GM20000 (cell line): ENCODE measurements at regions not wholly inside any gene's neighbourhood (a gene's known extent, or its start where the extent isn't known, plus 50 kb on each side); places are given as distances from the start of the nearest gene placed in this dataset.

Experiments used
- DNase-seq: peaks from one replicate; pipeline ENCODE4 v3.0.0; 2012; ENCODE audit warnings: low spot score
- TF ChIP-seq, protein P1 (sequence below): IDR thresholded peaks from 2 replicates; pipeline ENCODE4 v1.5.1; 2012; ENCODE audit warnings: mild to moderate bottlenecking, control low read depth; ENCODE audit errors: extremely low read depth, missing control alignments

DNA sequence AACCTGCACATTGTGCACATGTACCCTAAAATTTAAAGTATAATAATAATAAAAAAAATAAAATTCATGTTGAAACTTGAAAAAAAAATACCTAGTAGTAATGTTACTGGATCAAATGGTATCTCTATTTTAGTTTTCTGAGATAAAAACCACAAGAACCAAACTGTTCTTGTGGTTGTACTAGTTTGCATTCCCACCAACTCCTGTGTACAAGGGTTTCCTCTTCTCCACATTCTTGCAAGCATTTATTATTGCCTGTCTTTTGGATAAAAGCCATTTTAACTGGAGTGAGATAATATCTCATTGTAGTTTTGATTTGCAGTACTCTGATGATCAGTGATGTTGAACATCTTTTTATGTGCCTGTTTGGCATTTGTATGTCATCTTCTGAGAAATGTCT, 177.7 kb downstream of the KIF20B start:
- no peak for DNase-seq
- TF ChIP-seq, protein P1, sequence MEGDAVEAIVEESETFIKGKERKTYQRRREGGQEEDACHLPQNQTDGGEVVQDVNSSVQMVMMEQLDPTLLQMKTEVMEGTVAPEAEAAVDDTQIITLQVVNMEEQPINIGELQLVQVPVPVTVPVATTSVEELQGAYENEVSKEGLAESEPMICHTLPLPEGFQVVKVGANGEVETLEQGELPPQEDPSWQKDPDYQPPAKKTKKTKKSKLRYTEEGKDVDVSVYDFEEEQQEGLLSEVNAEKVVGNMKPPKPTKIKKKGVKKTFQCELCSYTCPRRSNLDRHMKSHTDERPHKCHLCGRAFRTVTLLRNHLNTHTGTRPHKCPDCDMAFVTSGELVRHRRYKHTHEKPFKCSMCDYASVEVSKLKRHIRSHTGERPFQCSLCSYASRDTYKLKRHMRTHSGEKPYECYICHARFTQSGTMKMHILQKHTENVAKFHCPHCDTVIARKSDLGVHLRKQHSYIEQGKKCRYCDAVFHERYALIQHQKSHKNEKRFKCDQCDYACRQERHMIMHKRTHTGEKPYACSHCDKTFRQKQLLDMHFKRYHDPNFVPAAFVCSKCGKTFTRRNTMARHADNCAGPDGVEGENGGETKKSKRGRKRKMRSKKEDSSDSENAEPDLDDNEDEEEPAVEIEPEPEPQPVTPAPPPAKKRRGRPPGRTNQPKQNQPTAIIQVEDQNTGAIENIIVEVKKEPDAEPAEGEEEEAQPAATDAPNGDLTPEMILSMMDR: no peak

DNA sequence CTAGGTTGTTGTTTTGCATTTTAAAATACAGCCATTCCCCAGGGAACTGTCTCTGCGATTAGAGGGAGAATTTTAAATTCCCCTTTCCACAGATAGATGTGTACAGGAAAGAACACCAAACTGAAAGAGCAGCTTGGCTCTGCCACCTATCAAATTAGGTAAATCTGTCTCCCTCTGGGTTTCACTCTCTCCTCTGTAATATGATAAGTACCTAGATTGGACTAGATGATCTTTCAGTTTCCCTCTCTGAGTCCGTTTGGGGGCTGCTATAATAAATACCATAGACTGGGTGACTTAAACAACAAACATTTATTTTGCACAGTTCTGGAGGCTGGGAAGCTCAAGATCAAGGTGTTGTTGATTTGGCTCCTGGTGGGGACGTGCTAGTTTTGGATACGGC, 186.0 kb downstream of the KIF20B start:
- DNase-seq: no peak

DNA sequence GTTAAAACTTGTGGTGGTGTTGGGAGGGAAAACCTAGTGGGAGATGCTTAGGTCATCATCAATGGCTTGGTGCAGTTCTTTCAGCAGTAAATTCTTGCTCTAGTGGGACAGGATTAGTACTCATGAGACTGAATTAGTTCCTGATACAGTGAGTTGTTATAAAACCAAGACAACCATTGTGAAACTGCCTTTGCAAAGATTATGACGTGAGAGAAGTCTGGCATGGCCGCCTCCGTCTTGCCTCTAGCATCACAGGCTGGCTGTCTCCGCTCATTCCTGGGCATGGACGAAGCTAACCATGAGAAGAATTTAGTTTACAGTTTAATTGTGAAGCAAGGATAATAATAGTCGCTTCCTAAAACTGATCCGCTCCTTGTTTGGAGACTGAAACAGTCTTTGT, 186.4 kb downstream of the KIF20B start:
- peak; percentile 16 for DNase-seq
- TF ChIP-seq, protein P1: no peak

More for the DNA sequence above, 186.0 kb downstream of the KIF20B start:
- TF ChIP-seq, protein P1: no peak

DNA sequence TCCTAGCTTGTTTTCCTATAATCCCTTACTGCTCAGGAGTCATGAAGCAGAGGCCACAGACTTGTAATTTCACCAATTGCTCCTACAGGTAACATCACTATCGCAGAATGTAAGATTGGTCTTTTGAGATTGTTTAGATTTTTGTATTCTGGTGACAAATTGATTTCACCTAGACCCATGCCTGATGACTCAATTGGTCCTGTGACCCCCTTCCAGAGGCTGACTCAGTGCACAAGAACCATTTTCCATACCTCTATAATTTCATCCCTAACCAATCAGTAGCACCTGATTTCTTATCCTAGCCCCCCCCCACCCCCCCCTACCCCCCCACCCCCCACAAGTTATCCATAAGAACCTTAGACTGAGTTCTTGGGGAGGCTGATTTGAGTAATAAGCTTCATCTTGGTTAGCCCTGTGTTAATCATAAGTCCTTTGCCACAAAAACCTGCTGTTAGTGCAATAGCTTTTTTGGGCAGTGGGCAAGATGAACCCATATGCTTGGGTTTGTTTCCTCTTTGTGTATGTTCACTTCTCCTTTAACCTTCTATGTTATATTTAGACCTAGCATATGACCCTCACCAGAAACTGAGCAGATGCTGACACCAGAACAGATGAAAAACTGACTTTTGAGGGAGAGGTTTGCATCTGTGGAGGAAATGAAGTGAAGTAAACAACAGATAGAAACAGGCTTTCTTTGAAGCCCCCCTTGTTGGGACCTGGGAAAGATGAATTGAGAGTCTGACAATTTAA, 187.1 kb downstream of the KIF20B start:
- TF ChIP-seq, protein P1: no peak
- DNase-seq: peak; percentile 11

DNA sequence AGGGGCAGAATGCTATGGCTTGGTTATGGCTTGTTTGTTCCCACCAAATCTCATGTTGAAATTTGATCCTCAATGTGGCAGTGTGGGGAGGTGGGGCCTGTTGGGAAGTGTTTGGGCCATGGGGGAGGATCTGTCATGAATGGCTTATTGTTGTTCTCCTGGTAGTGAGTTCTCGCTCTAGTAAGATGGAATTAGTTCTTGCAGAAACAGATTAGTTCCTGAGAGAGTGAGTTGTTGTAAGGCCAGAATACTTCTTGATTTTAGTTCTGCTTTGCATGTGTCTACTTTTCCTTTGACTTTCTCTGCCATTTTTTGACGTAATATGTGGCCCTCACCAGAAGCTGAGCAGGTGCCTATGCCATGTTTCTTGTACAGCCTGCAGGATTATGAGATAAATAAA, 188.2 kb downstream of the KIF20B start:
- no peak for DNase-seq
- TF ChIP-seq, protein P1: no peak

DNA sequence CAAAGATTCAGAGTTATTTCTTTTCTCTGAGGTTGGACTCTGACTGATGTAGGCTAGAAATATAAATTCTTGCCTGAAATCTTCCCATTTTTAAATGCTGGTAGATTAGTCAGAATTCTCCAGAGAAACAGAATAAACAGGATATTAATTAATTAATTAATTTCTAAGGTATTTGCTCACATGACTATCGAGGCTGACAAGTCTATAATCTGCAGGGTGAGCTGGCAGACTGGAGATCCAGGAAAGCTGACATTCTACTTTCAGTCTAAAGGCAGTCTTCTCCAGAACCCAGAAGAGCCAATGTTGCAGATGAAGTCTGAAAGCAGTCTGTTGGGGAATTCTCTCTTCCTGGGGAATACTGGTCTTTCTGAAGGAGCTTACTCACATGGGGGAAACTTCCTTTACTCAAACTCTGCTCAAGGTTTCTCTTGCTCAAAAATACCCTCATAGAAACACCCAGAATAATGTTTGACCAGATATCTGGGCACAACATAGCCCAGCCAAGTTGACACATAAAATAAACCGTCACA, 189.7 kb downstream of the KIF20B start:
- DNase-seq: no peak
- TF ChIP-seq, protein P1: no peak

DNA sequence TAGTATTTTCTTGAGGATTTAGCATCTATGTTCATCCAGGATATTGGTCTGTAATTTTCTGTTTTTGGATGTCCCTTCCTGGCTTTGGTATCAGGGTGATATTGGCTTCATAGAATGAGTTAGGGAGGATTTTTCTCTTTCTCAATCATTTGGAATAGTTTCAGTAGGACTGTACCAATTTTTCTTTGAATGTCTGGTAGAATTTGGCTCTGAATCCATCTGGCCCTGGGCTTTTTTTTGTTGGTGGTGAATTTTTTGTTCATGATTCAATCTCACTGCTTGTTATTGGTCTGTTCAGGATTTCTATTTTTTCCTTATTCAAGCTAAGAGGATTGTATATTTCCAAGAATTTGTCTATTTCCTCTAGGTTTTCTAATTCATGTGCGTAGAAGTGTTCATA, 192.7 kb downstream of the KIF20B start:
- TF ChIP-seq, protein P1: no peak
- DNase-seq: no peak
